ENCODE measurements at regions not wholly inside any gene's neighbourhood (a gene's known extent, or its start where the extent isn't known, plus 50 kb on each side); places are given as distances from the start of the nearest gene placed in this dataset.

- intact Hi-C loops (cut with micrococcal nuclease; ENCODE audit: unreplicated experiment) (no loop called here), in situ Hi-C loops (cut with HindIII; ENCODE audit: extremely low pct_ligation_motif_present, low pct_unique_long_range_greater_than_20kb) (no loop called here)
- ChIA-PET POLR2A (no interaction called here), CTCF (ENCODE audit: low intra/inter-chr PET ratio, low total read pairs) (no interaction called here)
- no peaks in the 10 kb centered on the region for H3K79me2 ChIP-seq (ENCODE audit: insufficient read depth, low read length)
- no peaks in the 10 kb centered on the region for H4K20me1 ChIP-seq (ENCODE audit: insufficient read depth, low read length)
- ATAC-seq, result no peak
- no peak overlapping the region for H3K27ac ChIP-seq (ENCODE audit: extremely low read length, insufficient read depth, low read length)
- DNase-seq (ENCODE audit: low spot score), result no peak
- H3K4me1 ChIP-seq (ENCODE audit: insufficient read depth, low read length), result no peaks in the 10 kb centered on the region
- no peaks in the 10 kb centered on the region for H3K36me3 ChIP-seq (replicated peaks in 1 of 2; ENCODE audit: control insufficient read depth in 1 of 2, insufficient read depth in 2 of 2, low read length in 2 of 2)
- H3K4me2 ChIP-seq (ENCODE audit: low read depth, low read length), result no peak overlapping the region
- no peak overlapping the region for H3K4me3 ChIP-seq (replicated peaks in 1 of 3; ENCODE audit: insufficient read depth in 1 of 3, low read depth in 2 of 3, low read length in 3 of 3)
- no peak for TF ChIP-seq ZNF496 (CRISPR knock-in tag; IDR thresholded peaks at IDR 0.05; ENCODE audit: insufficient replicate concordance)
- no peak for TF ChIP-seq ZIK1 (CRISPR knock-in tag; IDR thresholded peaks at IDR 0.05; ENCODE audit: borderline replicate concordance, low read depth)
- no peak for TF ChIP-seq MTA1 (CRISPR knock-in tag; IDR thresholded peaks at IDR 0.05; ENCODE audit: borderline replicate concordance)
- TF ChIP-seq ZMYM4 (CRISPR knock-in tag; IDR thresholded peaks at IDR 0.05), result no peak
- TF ChIP-seq ZNF460 (CRISPR knock-in tag; IDR thresholded peaks at IDR 0.05; ENCODE audit: borderline replicate concordance), result no peak
- TF ChIP-seq ZNF34 (CRISPR knock-in tag; IDR thresholded peaks at IDR 0.05; ENCODE audit: borderline replicate concordance), result no peak
- no peak for TF ChIP-seq PAWR (CRISPR knock-in tag; IDR thresholded peaks at IDR 0.05; ENCODE audit: borderline replicate concordance)
- no peak for TF ChIP-seq ELK4 (CRISPR knock-in tag; IDR thresholded peaks at IDR 0.05; ENCODE audit: borderline replicate concordance)
- no peak for TF ChIP-seq TGIF2 (CRISPR knock-in tag; IDR thresholded peaks at IDR 0.05)
- H3K9ac ChIP-seq (ENCODE audit: insufficient read depth, low read depth, low read length), result no peak overlapping the region
- 0% methylated on average over 1 of the region's 1 CpG for WGBS (ENCODE audit: low lambda C conversion rate)
- FAIRE-seq, result no peak
- peaks cover 37% of the 10 kb centered on the region for H3K9me3 ChIP-seq (ENCODE audit: low read length)
- no peaks in the 10 kb centered on the region for H3K27me3 ChIP-seq (ENCODE audit: control insufficient read depth in 1 of 2, insufficient read depth in 2 of 2, low read length in 2 of 2)
- no TSS peak for BruUV-seq (replicated peaks)
- H2AFZ ChIP-seq (ENCODE audit: low read length), result no peak overlapping the region
Measured at GRCh38 chr6:40177598-40177997, 243.3 kb upstream of the MOCS1 start.
